ENCODE measurements at regions not wholly inside any gene's neighbourhood (a gene's known extent, or its start where the extent isn't known, plus 50 kb on each side); places are given as distances from the start of the nearest gene placed in this dataset.
"Not testable (repeated sequence)": the region's sequence is repeated elsewhere in the genome, so short reads cannot be mapped to it uniquely, and the experiment has no call there.

DNA sequence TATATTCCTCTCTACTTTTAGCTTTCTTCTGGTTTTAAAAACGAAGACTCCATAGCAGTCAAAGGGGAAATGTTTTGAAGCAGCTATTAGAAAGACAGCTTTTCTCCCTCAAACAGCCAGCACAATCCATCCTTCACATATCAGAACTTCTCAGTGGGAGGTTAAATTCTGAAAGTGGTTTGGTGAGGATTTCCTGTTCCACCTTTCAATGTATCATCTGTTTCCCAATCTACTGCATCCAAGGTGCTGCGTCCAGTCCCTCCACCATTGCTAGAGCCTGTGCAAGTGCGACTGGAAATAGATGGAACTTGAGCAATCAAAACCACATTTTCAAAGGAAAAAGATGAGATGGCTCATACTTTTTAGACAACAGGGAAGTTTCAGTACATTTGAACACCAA, 508.3 kb upstream of the ARID1B start:
- no peak for DNase-seq

DNA sequence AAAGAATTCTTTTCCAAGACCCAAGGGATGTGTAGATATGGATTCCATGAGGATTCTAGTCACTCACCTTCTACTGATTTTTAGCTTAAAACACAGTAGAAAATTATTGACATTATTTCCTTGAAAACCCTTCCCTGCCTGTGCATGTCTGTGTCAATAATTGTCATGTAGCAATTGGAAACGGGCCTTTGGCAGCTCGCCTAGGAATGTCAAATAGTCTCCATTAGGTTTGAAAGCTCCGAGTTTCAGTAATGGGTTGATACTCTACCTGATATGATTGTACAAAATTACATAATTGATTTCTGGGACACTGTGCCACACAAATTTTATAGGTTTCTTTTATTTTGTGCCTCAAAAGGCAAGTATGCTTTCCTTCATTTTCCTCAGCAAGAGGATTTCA, 515.2 kb upstream of the ARID1B start:
- no peak for DNase-seq

GRCh38 chr6:156260815-156261214, 516.4 kb upstream of the ARID1B start:
- DNase-seq = no peak

GRCh38 chr6:156258981-156259380, 518.2 kb upstream of the ARID1B start:
- no peak for DNase-seq

GRCh38 chr6:156256161-156256560, 521.0 kb upstream of the ARID1B start:
- no peak for DNase-seq

DNA sequence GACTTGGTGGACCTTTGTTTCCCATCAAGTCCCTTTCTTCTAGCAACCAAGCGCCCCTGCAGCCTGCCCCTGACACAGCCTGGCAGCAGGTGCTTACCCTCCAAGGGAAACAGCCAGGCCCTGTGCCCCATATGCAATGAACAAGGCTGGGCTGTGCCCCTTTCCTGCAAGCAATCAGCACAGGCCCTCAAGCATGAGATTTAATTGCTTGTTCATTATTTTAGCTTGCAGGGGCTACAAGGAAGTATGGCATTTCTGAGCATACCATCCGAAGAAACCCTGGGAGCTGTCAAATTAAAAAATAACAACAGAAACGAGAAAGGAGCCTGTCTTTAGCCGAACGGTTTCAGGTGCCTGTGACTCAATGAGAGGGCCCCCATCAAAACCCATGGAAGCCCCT, 522.9 kb upstream of the ARID1B start:
- DNase-seq = no peak

- DNase-seq = no peak
Measured at GRCh38 chr6:156250593-156250992, 526.6 kb upstream of the ARID1B start.

DNA sequence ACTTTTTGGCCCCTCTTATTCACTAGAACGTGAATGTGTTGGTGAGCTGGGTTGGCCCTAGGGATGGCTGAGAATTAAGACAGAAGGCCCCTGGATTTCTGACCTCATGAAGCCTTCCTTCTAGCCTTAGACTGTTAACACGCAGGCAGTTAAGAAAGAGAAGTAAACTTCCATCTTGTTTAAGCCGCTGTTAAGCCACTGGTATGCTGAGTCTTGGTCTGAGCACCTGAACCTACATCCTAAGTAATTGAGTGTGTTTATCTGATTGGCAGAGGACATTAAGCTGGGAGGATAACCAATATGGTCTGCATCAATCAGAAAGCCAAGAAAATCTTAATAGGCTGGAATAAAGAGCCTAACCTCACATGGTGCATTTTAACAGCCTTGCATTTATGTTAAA, 535.0 kb upstream of the ARID1B start:
- DNase-seq = no peak

GRCh38 chr6:156231026-156231765, 546.0 kb upstream of the ARID1B start:
- DNase-seq = no peak

DNA sequence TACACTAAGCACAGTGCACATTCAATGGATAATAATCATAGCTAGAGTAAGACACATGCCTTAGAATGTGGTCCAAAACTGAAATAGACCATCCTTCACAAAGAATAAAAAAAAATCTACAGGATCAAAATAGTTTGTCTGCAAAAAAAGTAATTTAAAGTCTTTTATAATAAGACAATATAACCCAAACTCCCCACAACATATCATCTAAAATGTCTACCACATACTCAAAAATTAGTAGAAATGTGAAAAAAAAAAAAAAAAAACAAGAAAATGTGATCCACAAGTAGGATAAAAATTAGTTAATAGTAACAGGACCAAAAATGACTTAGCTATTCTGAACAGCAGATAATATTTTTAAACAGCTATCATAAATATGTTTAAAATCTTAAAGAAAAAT, 557.2 kb upstream of the ARID1B start:
- DNase-seq = no peak

GRCh38 chr6:156205678-156206077, 571.5 kb upstream of the ARID1B start:
- DNase-seq = no peak

DNA sequence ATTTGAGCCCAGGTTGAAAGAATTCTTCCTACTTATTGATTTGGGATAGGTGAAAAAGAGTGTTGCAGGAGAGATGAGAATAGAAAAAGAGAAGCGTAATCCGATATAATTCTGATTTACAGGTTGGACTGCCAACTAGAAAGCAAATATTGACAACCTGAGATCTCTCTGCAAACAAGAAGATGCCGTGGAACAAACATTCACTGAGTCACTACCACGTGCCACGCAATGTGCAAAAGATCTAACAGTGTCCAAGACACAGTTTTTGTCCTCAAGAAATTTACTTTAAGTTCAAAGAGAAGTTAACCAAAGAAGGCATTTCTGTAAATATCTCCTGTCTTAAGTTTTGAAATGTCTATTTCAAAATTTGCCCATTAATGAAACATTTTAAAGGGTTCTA, 578.0 kb upstream of the ARID1B start:
- no peak for DNase-seq

DNA sequence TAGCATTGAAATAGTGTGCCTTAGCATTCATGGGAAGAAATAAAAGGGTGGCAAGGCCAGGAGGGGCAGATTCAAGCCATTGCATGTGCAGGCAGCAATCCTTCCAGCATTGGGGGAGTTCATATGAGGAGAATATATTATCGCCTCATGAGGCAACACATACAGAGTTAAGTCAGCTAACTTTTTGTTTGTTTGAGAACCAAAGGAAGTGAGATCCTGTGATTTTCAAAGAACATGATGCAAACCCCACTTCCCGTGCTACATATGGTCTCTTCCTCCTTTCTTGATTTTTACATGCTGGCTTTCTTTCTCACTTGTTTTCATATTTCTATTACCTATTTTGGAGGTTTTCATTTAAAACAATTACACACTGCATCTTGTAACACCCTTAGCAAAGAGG, 579.7 kb upstream of the ARID1B start:
- no peak for DNase-seq

DNA sequence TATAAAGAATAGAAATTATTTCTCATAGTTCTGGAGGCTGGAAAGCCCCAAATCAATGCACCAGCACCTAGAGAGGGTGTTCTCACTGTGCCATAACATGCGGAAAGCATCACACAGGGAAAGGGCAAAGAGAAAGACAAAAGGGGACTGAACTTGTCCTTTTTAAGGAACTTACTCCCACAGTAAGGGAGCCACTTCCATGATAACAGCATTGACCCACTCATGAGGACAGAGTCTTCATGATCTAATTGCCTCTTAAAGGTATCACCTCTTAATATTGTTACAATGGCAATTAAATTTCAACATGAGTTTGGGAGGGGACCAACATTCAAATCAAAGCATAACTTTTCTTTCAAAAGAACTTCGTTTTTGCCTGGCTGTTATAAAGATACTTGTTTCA, 582.2 kb upstream of the ARID1B start:
- DNase-seq = no peak

DNA sequence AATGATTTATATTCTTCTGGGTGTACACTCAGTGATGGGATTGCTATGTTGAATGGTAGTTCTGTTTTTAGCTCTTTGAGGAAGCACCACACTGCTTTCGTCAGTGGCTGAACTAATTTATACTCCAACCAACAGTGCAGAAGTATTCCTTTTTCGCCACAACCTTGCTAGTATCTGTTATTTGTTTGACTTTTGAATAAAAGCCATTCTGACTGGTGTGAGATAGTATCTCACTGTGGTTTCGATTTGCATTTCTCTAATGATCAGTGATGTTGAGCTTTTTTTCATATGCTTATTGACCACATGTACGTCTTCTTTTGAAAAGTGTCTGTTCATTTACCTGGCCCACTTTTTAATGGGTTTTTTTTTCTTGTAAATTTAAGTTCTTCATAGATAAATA, 583.8 kb upstream of the ARID1B start:
- no peak for DNase-seq

- DNase-seq = no peak
Measured at GRCh38 chr6:156191895-156192294, 585.3 kb upstream of the ARID1B start.

DNA sequence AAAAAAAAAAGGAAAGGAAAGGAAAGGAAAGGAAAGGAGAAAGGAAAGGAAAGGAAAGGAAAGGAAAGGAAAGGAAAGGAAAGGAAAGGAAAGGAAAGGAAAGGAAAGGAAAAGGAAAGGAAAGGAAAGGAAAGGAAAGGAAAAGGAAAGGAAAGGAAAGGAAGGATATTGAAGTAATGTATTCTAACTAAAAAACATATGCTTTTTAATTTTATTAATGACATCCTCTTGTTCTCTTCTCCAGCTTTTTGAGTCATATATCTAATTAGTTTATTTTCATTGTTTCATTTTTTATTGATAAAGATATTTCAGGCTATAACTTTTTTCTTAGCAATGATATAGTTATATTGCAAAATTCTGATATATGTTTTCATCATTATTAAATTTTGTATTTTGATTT, 585.8 kb upstream of the ARID1B start:
- DNase-seq = not testable (repeated sequence)

DNA sequence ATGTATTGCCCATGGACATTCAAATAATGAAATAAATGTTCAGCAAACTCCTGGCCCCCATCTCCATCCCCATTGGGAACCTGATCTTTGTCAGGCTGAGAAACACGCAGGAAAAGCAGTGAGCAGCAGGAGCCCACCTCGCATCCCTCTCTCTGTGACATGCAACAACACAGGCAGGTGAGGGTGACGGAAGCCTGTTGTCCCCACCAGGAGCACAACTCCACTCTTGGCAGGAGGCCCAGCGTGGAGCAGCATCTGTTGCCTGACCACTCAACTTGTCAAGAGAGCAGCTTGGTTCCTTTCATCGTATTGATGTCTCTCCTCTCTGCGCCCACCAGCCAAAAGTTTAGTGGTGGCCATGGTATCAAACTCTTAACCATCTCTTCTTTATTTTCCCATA, 586.9 kb upstream of the ARID1B start:
- no peak for DNase-seq

DNA sequence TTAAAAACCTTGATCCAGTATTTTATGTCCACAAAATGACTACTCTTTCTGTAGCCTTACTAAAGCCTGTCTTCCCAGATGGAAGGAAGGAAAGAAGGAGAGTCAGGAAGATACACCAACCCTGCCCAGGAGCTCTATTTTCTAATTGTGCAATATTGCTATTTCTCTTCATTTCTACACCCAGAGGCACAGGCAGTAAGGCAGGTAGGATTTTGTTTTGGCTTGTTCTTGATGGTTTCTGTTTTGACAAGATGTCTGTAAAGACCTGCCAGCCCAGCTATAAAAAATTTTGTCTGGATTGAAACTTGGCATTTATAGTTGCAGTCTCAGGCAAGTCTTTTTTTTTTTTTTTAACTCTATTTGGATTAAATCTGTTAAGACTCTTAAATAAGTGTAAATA, 587.5 kb upstream of the ARID1B start:
- no peak for DNase-seq

GRCh38 chr6:156189195-156189594, 588.0 kb upstream of the ARID1B start:
- DNase-seq = no peak

DNA sequence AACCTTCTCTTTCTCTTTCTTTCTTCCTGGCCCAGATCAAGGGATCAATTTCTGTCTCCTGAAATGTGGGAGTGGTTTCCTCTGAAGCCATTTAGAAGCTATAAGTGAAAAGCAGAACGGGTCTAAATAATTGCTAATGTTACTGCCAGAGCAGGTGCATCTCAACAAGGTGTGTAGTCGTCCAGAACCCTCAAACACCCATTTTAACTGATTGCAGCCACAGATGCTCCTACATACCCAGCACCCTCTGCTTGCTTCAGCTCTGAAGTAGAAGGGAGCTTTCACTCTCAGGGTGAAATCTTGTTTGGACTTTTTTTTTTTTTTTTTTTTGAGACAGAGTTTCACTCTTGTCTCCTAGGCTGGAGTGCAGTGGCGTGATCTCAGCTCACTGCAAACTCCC, 592.1 kb upstream of the ARID1B start:
- DNase-seq = no peak

GRCh38 chr6:156183678-156184077, 593.5 kb upstream of the ARID1B start:
- no peak for DNase-seq

GRCh38 chr6:156182356-156182755, 594.8 kb upstream of the ARID1B start:
- DNase-seq = no peak

GRCh38 chr6:156181506-156181905, 595.7 kb upstream of the ARID1B start:
- no peak for DNase-seq

- DNase-seq = no peak
Measured at GRCh38 chr6:156175971-156176421, 601.2 kb upstream of the ARID1B start.

Measured in HCEC 1CT (cell line).